NB4 (cell line): ENCODE measurements at regions not wholly inside any gene's neighbourhood (a gene's known extent, or its start where the extent isn't known, plus 50 kb on each side); places are given as distances from the start of the nearest gene placed in this dataset.

Source experiments
- TF ChIP-seq, protein P1 (sequence below): IDR thresholded peaks from one replicate; pipeline ENCODE4 v1.5.1; 2012; ENCODE audit warnings: low read depth, low read length
- TF ChIP-seq, protein P2 (sequence below): IDR thresholded peaks from 2 replicates; pipeline ENCODE4 v1.6.1; 2011; ENCODE audit warnings: low read depth, low read length

DNA sequence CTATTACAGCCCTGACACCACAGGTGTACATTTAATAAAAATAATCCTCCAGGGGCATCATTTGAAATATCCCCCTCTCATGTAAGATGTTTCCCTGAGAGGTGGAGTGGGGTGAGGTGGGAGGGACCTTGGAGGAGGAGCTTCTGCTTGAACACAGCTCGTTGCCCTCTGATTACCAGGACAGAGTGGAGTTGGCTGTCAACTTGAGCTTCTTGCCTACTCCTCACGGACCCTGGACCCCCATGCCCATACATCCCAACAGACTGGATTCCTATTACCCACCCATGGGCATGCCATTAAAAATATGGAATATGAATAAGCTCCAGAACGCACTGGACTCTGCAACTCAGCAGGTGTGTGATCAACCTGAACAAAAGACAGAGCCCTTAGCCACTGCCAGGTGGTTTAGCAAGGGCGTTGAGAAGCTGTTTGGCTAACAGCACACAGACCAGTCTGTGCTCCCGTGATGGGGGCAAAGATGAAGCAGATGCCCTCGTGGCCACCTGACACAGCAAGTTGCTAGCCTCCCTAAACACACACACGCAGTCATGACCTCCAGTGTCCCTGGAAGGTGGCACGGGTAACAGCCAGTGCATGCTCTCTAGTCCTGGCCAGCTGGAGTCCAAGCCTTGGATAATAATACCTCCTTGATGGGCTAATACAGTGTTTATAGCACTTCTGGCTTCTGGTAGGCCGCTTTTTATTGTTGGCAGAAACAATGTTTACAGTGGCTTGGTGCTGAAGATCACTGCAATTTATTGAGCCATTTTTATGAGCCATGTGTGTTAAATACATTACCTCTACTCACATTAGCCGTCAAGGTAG, 155.0 kb downstream of the TOMM20 start:
- TF ChIP-seq, protein P1, sequence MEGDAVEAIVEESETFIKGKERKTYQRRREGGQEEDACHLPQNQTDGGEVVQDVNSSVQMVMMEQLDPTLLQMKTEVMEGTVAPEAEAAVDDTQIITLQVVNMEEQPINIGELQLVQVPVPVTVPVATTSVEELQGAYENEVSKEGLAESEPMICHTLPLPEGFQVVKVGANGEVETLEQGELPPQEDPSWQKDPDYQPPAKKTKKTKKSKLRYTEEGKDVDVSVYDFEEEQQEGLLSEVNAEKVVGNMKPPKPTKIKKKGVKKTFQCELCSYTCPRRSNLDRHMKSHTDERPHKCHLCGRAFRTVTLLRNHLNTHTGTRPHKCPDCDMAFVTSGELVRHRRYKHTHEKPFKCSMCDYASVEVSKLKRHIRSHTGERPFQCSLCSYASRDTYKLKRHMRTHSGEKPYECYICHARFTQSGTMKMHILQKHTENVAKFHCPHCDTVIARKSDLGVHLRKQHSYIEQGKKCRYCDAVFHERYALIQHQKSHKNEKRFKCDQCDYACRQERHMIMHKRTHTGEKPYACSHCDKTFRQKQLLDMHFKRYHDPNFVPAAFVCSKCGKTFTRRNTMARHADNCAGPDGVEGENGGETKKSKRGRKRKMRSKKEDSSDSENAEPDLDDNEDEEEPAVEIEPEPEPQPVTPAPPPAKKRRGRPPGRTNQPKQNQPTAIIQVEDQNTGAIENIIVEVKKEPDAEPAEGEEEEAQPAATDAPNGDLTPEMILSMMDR, result no peak
- TF ChIP-seq, protein P2, sequence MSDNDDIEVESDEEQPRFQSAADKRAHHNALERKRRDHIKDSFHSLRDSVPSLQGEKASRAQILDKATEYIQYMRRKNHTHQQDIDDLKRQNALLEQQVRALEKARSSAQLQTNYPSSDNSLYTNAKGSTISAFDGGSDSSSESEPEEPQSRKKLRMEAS, result no peak
